ENCODE measurements at regions not wholly inside any gene's neighbourhood (a gene's known extent, or its start where the extent isn't known, plus 50 kb on each side); places are given as distances from the start of the nearest gene placed in this dataset.

- Mint-ChIP-seq H3K9me3 (ENCODE audit: unreplicated experiment) (peaks cover 4% of the 10 kb centered on the region), H3K4me3 (ENCODE audit: unreplicated experiment) (no peak overlapping the region), H3K36me3 (ENCODE audit: unreplicated experiment) (peaks cover 36% of the 10 kb centered on the region), H3K4me1 (ENCODE audit: unreplicated experiment) (peaks cover 24% of the 10 kb centered on the region), H3K27ac (ENCODE audit: unreplicated experiment) (peak overlapping the region; percentile 74), H3K27me3 (ENCODE audit: unreplicated experiment) (no peaks in the 10 kb centered on the region)
- no peak for TF ChIP-seq CTCF (IDR thresholded peaks at IDR 0.05)
- no peak for DNase-seq (ENCODE audit: extremely low spot score, unreplicated experiment)
Measured at GRCh38 chr6:144678844-144679243, 393.7 kb downstream of the UTRN start.

GRCh38 chr6:144681334-144681733, 396.2 kb downstream of the UTRN start:
- no peak overlapping the region for H3K4me3 Mint-ChIP-seq (ENCODE audit: unreplicated experiment)

GRCh38 chr6:144683216-144684070, 398.3 kb downstream of the UTRN start:
- no peak for DNase-seq (ENCODE audit: extremely low spot score, unreplicated experiment)
- Mint-ChIP-seq H3K27ac (ENCODE audit: unreplicated experiment) (no peak overlapping the region), H3K27me3 (ENCODE audit: unreplicated experiment) (no peaks in the 10 kb centered on the region), H3K4me1 (ENCODE audit: unreplicated experiment) (peaks cover 13% of the 10 kb centered on the region), H3K36me3 (ENCODE audit: unreplicated experiment) (peaks cover 54% of the 10 kb centered on the region), H3K9me3 (ENCODE audit: unreplicated experiment) (peaks cover 26% of the 10 kb centered on the region), H3K4me3 (ENCODE audit: unreplicated experiment) (no peak overlapping the region)
- no peak for TF ChIP-seq CTCF (IDR thresholded peaks at IDR 0.05)

More at GRCh38 chr6:144681334-144681733, 396.2 kb downstream of the UTRN start:
- TF ChIP-seq CTCF (IDR thresholded peaks at IDR 0.05) = no peak
- Mint-ChIP-seq H3K9me3 (ENCODE audit: unreplicated experiment) (peaks cover 10% of the 10 kb centered on the region), H3K27ac (ENCODE audit: unreplicated experiment) (no peak overlapping the region), H3K4me1 (ENCODE audit: unreplicated experiment) (peaks cover 14% of the 10 kb centered on the region), H3K36me3 (ENCODE audit: unreplicated experiment) (peaks cover 36% of the 10 kb centered on the region), H3K27me3 (ENCODE audit: unreplicated experiment) (no peaks in the 10 kb centered on the region)
- DNase-seq (ENCODE audit: extremely low spot score, unreplicated experiment) = no peak

GRCh38 chr6:144688713-144689112, 403.6 kb downstream of the UTRN start:
- Mint-ChIP-seq H3K27me3 (ENCODE audit: unreplicated experiment) (no peaks in the 10 kb centered on the region), H3K36me3 (ENCODE audit: unreplicated experiment) (peaks cover 52% of the 10 kb centered on the region), H3K4me3 (ENCODE audit: unreplicated experiment) (no peak overlapping the region), H3K27ac (ENCODE audit: unreplicated experiment) (no peak overlapping the region), H3K4me1 (ENCODE audit: unreplicated experiment) (no peaks in the 10 kb centered on the region), H3K9me3 (ENCODE audit: unreplicated experiment) (peaks cover 44% of the 10 kb centered on the region)
- TF ChIP-seq CTCF (IDR thresholded peaks at IDR 0.05) = no peak
- no peak for DNase-seq (ENCODE audit: extremely low spot score, unreplicated experiment)

- no peak for TF ChIP-seq CTCF (IDR thresholded peaks at IDR 0.05)
- DNase-seq (ENCODE audit: extremely low spot score, unreplicated experiment) = no peak
- H3K27ac Mint-ChIP-seq (ENCODE audit: unreplicated experiment) = no peak overlapping the region
- no peak overlapping the region for H3K4me3 Mint-ChIP-seq (ENCODE audit: unreplicated experiment)
- H3K4me1 Mint-ChIP-seq (ENCODE audit: unreplicated experiment) = no peaks in the 10 kb centered on the region
- peaks cover 47% of the 10 kb centered on the region for H3K36me3 Mint-ChIP-seq (ENCODE audit: unreplicated experiment)
- H3K9me3 Mint-ChIP-seq (ENCODE audit: unreplicated experiment) = peaks cover 49% of the 10 kb centered on the region
- H3K27me3 Mint-ChIP-seq (ENCODE audit: unreplicated experiment) = no peaks in the 10 kb centered on the region
Measured at GRCh38 chr6:144689503-144690040, 404.4 kb downstream of the UTRN start.

Data from osteocyte (in vitro differentiated cells).